OCI-LY7 (cell line): ENCODE measurements at regions not wholly inside any gene's neighbourhood (a gene's known extent, or its start where the extent isn't known, plus 50 kb on each side); places are given as distances from the start of the nearest gene placed in this dataset.

Experiments
- BruUV-seq: library from RNA; stranded (reverse); fragments of 400-500 nt; replicated peaks from 2 replicates; lab custom pipeline; 2021; lab: Mats Ljungman, UMichigan
- CTCF ChIA-PET: fragments of 300-600 bp; sonication (Branson Sonifier 250); formaldehyde crosslinking; loops from one replicate; lab custom pipeline; 2022; ENCODE audit warnings: antibody characterized with exemption; ENCODE audit not compliant: unreplicated experiment; lab: Charles Lee
- POLR2A ChIA-PET: fragments of 300-600 bp; sonication (Branson Sonifier 250); formaldehyde crosslinking; loops from one replicate; lab custom pipeline; 2022; ENCODE audit warnings: antibody characterized with exemption; lab: Charles Lee
- DNase-seq: peaks from one replicate; pipeline ENCODE4 v3.0.0-alpha.2; 2015; ENCODE audit warnings: low spot score
- H2AFZ ChIP-seq: fragments of 200-600 bp; sonication (generic), shearing (Covaris generic); 2 replicates; pipeline ENCODE4 v1.6.1; 2014; ENCODE audit warnings: mild to moderate bottlenecking, antibody characterized with exemption, low read length, moderate library complexity
- H3K27ac ChIP-seq: fragments of 200-600 bp; sonication (generic); 2 replicates; pipeline ENCODE4 v1.5.1; 2014; ENCODE audit warnings: mixed run types, low read depth, mild to moderate bottlenecking, moderate library complexity, low read length, inconsistent platforms; ENCODE audit not compliant: poor library complexity, severe bottlenecking
- H3K36me3 ChIP-seq: fragments of 200-600 bp; sonication (generic); 2 replicates; pipeline ENCODE4 v1.6.1; 2014; ENCODE audit warnings: mild to moderate bottlenecking, antibody characterized with exemption, low read length, moderate library complexity, mixed read lengths; ENCODE audit not compliant: insufficient read depth
- H3K4me1 ChIP-seq: fragments of 200-600 bp; sonication (generic); 2 replicates; pipeline ENCODE4 v1.5.1; 2014; ENCODE audit warnings: mild to moderate bottlenecking, low read length; ENCODE audit not compliant: insufficient read depth, poor library complexity, severe bottlenecking
- H3K4me2 ChIP-seq: fragments of 200-600 bp; sonication (generic); 2 replicates; pipeline ENCODE4 v1.6.1; 2014; ENCODE audit warnings: mild to moderate bottlenecking, low read length
- H3K4me3 ChIP-seq: fragments of 200-600 bp; sonication (generic); 2 replicates; pipeline ENCODE4 v1.5.1; 2014; ENCODE audit warnings: mild to moderate bottlenecking, low read depth, low read length; ENCODE audit not compliant: poor library complexity, severe bottlenecking
- H3K79me2 ChIP-seq: fragments of 200-600 bp; sonication (generic); 2 replicates; pipeline ENCODE4 v1.6.1; 2016; ENCODE audit warnings: low read depth, mild to moderate bottlenecking, low read length, moderate library complexity, mixed read lengths; ENCODE audit not compliant: insufficient read depth
- H3K9me2 ChIP-seq: fragments of 200-600 bp; sonication (generic); 2 replicates; pipeline ENCODE4 v1.6.1; 2016; ENCODE audit warnings: mild to moderate bottlenecking, low read length, mixed read lengths; ENCODE audit not compliant: insufficient read depth
- H3K9me3 ChIP-seq: fragments of 200-600 bp; sonication (generic); 2 replicates; pipeline ENCODE4 v1.6.1; 2014; ENCODE audit warnings: mild to moderate bottlenecking, mixed run types, low read length, mixed read lengths
- H4K20me1 ChIP-seq: fragments of 200-600 bp; sonication (generic); 2 replicates; pipeline ENCODE4 v1.6.1; 2014; ENCODE audit warnings: mild to moderate bottlenecking, antibody characterized with exemption, low read length, moderate library complexity, mixed read lengths; ENCODE audit not compliant: insufficient read depth
- CTCF ChIP-seq: fragments of 200-600 bp; sonication (generic); conservative IDR thresholded peaks from 2 replicates; pipeline ENCODE4 v1.5.1; 2014; ENCODE audit warnings: mild to moderate bottlenecking, antibody characterized with exemption, low read length, moderate library complexity, mixed read lengths
- EZH2phosphoT487 ChIP-seq: fragments of 200-600 bp; sonication (generic); IDR thresholded peaks from 2 replicates; pipeline ENCODE4 v1.6.1; 2018; ENCODE audit warnings: low read depth, borderline replicate concordance, mild to moderate bottlenecking, mixed run types, antibody characterized with exemption, low read length, moderate library complexity, mixed read lengths
- intact Hi-C: fragments of 100-400 bp; cut with micrococcal nuclease; formaldehyde crosslinking; loops from one replicate; pipeline ENCODE4 v1.10.0; 2022; ENCODE audit not compliant: unreplicated experiment

GRCh38 chr7:125878988-125879387 is 949.4 kb upstream of the POT1 start:
- no TSS peak for BruUV-seq
- H3K9me3 ChIP-seq = no peaks in the 10 kb centered on the region
- no peak overlapping the region for H3K4me3 ChIP-seq
- H3K79me2 ChIP-seq = no peaks in the 10 kb centered on the region
- H3K36me3 ChIP-seq = no peaks in the 10 kb centered on the region
- TF ChIP-seq CTCF = no peak
- no peak for TF ChIP-seq EZH2phosphoT487
- intact Hi-C loops = no loop called here
- no peak overlapping the region for H3K4me2 ChIP-seq
- POLR2A ChIA-PET = interaction anchor here (0.7 to 1.2 kb wide), 2 partner anchors 9 to 51 kb away, joined by 3 to 4 read pairs; no protein-coding TSS in a partner anchor
- no peak overlapping the region for H2AFZ ChIP-seq
- DNase-seq = no peak
- no peaks in the 10 kb centered on the region for H3K4me1 ChIP-seq
- H3K9me2 ChIP-seq = no peaks in the 10 kb centered on the region
- no peaks in the 10 kb centered on the region for H4K20me1 ChIP-seq
- H3K27ac ChIP-seq = no peak overlapping the region
- CTCF ChIA-PET = no interaction called here

- H3K4me2 ChIP-seq = no peak overlapping the region
- intact Hi-C loops = no loop called here
- H3K4me3 ChIP-seq = no peak overlapping the region
- no peaks in the 10 kb centered on the region for H3K9me3 ChIP-seq
- DNase-seq = no peak
- no peak overlapping the region for H2AFZ ChIP-seq
- CTCF ChIA-PET = no interaction called here
- no peaks in the 10 kb centered on the region for H3K79me2 ChIP-seq
- BruUV-seq = no TSS peak
- no peak overlapping the region for H3K27ac ChIP-seq
- no peaks in the 10 kb centered on the region for H3K4me1 ChIP-seq
- TF ChIP-seq EZH2phosphoT487 (no peak), CTCF (no peak)
- POLR2A ChIA-PET = interaction anchor here (0.7 to 1.2 kb wide), 2 partner anchors 9 to 52 kb away, joined by 3 to 4 read pairs; no protein-coding TSS in a partner anchor
- no peaks in the 10 kb centered on the region for H3K9me2 ChIP-seq
- H3K36me3 ChIP-seq = no peaks in the 10 kb centered on the region
- H4K20me1 ChIP-seq = no peaks in the 10 kb centered on the region
These were observed 948.8 kb upstream of the POT1 start for GRCh38 chr7:125878235-125878956.

GRCh38 chr7:125877246-125877645 is 947.6 kb upstream of the POT1 start:
- TF ChIP-seq CTCF (no peak), EZH2phosphoT487 (no peak)
- Histone ChIP-seq H4K20me1 (no peaks in the 10 kb centered on the region), H3K9me2 (no peaks in the 10 kb centered on the region), H3K79me2 (no peaks in the 10 kb centered on the region), H3K36me3 (no peaks in the 10 kb centered on the region), H3K9me3 (no peaks in the 10 kb centered on the region), H3K4me2 (no peak overlapping the region), H3K4me1 (no peaks in the 10 kb centered on the region), H3K4me3 (no peak overlapping the region), H2AFZ (no peak overlapping the region), H3K27ac (no peak overlapping the region)
- intact Hi-C loops = no loop called here
- CTCF ChIA-PET = no interaction called here
- BruUV-seq = no TSS peak
- no peak for DNase-seq
- POLR2A ChIA-PET = no interaction called here
